Spleen (tissue), 7 donors: ENCODE measurements at regions not wholly inside any gene's neighbourhood (a gene's known extent, or its start where the extent isn't known, plus 50 kb on each side); places are given as distances from the start of the nearest gene placed in this dataset.

Source experiments
- POLR2AphosphoS5 ChIP-seq, 3 donors: sonication (generic); formaldehyde crosslinking; IDR thresholded peaks; one replicate each; pipeline ENCODE4 v1.5.1; 2017; ENCODE audit warnings: antibody characterized with exemption in 3 of 3
- TF ChIP-seq, protein P1 (sequence below), 11 experiments: fragments of 200-600 bp in 7 of 11; fragments of 450-650 bp in 4 of 11; sonication (generic) in 4 of 11; IDR thresholded peaks in 8 of 11; conservative IDR thresholded peaks in 3 of 11; 1 replicate in 7 of 11; 2 replicates in 4 of 11; pipeline versions ENCODE4 v1.4.0 to v1.8.0; 2016 to 2021; ENCODE audit warnings: antibody characterized with exemption in 11 of 11, inconsistent platforms in 4 of 11, mild to moderate bottlenecking in 1 of 11
- donor health status: DM: no; HTN: no; CAD: no; lungs with moderate emphysema.
- donor health status: DM: no; HTN: no; CAD: no.
- donor health status: DM: no; HTN: no; CAD: no.

- TF ChIP-seq, protein P1, sequence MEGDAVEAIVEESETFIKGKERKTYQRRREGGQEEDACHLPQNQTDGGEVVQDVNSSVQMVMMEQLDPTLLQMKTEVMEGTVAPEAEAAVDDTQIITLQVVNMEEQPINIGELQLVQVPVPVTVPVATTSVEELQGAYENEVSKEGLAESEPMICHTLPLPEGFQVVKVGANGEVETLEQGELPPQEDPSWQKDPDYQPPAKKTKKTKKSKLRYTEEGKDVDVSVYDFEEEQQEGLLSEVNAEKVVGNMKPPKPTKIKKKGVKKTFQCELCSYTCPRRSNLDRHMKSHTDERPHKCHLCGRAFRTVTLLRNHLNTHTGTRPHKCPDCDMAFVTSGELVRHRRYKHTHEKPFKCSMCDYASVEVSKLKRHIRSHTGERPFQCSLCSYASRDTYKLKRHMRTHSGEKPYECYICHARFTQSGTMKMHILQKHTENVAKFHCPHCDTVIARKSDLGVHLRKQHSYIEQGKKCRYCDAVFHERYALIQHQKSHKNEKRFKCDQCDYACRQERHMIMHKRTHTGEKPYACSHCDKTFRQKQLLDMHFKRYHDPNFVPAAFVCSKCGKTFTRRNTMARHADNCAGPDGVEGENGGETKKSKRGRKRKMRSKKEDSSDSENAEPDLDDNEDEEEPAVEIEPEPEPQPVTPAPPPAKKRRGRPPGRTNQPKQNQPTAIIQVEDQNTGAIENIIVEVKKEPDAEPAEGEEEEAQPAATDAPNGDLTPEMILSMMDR (IDR thresholded peaks at IDR 0.05 in 8 of 11, conservative IDR thresholded peaks at IDR 0.05 in 3 of 11) = no peak
- no peak for TF ChIP-seq POLR2AphosphoS5 (IDR thresholded peaks at IDR 0.05)
Measured at GRCh38 chr2:234597576-234597861, 100.6 kb upstream of the ARL4C start.
